ENCODE measurements at regions not wholly inside any gene's neighbourhood (a gene's known extent, or its start where the extent isn't known, plus 50 kb on each side); places are given as distances from the start of the nearest gene placed in this dataset.

DNA sequence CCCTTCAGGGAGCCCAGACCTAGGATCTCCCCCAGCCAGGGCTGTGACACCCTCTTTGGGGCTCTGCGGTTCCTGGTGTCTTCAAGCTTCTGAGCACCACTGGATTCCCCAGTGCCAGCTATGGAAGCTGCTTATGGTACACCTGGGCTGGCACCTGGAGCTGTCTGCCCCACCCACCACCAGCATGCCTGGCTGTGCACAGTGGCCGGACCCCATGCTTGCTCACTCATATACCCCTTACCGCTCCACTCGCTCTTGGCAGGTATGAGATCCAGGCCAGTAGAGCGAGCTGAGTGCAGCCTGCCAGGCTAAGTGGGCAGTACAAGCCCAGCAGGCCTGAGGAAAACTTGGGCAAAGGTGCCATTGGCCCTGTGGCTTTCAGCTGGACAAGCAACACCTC is 114.0 kb downstream of the DACT1 start:
- Mint-ChIP-seq H3K27me3 (ENCODE audit: unreplicated experiment) (no peaks in the 10 kb centered on the region), H3K36me3 (ENCODE audit: unreplicated experiment) (no peaks in the 10 kb centered on the region), H3K27ac (ENCODE audit: unreplicated experiment) (no peak overlapping the region), H3K9me3 (ENCODE audit: unreplicated experiment) (no peaks in the 10 kb centered on the region), H3K4me3 (ENCODE audit: unreplicated experiment) (no peak overlapping the region), H3K4me1 (ENCODE audit: unreplicated experiment) (peaks cover 33% of the 10 kb centered on the region)
- TF ChIP-seq, protein P1, sequence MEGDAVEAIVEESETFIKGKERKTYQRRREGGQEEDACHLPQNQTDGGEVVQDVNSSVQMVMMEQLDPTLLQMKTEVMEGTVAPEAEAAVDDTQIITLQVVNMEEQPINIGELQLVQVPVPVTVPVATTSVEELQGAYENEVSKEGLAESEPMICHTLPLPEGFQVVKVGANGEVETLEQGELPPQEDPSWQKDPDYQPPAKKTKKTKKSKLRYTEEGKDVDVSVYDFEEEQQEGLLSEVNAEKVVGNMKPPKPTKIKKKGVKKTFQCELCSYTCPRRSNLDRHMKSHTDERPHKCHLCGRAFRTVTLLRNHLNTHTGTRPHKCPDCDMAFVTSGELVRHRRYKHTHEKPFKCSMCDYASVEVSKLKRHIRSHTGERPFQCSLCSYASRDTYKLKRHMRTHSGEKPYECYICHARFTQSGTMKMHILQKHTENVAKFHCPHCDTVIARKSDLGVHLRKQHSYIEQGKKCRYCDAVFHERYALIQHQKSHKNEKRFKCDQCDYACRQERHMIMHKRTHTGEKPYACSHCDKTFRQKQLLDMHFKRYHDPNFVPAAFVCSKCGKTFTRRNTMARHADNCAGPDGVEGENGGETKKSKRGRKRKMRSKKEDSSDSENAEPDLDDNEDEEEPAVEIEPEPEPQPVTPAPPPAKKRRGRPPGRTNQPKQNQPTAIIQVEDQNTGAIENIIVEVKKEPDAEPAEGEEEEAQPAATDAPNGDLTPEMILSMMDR (IDR thresholded peaks at IDR 0.05) = no peak
- no peak for DNase-seq (ENCODE audit: extremely low spot score, unreplicated experiment)

DNA sequence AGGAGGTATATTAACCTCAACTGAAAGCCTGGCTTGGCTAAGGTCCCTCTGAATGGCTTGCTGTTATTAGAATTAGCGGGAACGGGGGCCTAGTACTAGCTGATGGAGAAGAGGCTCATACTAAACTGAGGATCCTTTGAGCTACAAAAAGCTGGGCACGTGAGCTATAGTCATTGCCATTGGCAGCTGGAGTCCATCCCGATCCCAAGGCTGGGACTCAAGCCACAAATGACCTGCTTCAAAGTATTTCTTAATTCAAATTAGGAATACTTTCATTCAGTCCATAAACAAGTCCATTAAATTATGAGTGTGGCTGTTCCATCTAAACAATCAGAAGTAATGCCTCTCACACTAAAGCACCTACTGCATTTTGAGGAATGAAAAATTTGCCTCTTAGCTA is 114.5 kb downstream of the DACT1 start:
- H3K27me3 Mint-ChIP-seq (ENCODE audit: unreplicated experiment) = no peaks in the 10 kb centered on the region
- TF ChIP-seq, protein P1 (IDR thresholded peaks at IDR 0.05) = no peak
- no peaks in the 10 kb centered on the region for H3K36me3 Mint-ChIP-seq (ENCODE audit: unreplicated experiment)
- H3K4me3 Mint-ChIP-seq (ENCODE audit: unreplicated experiment) = no peak overlapping the region
- no peak for DNase-seq (ENCODE audit: extremely low spot score, unreplicated experiment)
- H3K27ac Mint-ChIP-seq (ENCODE audit: unreplicated experiment) = no peak overlapping the region
- H3K4me1 Mint-ChIP-seq (ENCODE audit: unreplicated experiment) = peaks cover 29% of the 10 kb centered on the region
- no peaks in the 10 kb centered on the region for H3K9me3 Mint-ChIP-seq (ENCODE audit: unreplicated experiment)

DNA sequence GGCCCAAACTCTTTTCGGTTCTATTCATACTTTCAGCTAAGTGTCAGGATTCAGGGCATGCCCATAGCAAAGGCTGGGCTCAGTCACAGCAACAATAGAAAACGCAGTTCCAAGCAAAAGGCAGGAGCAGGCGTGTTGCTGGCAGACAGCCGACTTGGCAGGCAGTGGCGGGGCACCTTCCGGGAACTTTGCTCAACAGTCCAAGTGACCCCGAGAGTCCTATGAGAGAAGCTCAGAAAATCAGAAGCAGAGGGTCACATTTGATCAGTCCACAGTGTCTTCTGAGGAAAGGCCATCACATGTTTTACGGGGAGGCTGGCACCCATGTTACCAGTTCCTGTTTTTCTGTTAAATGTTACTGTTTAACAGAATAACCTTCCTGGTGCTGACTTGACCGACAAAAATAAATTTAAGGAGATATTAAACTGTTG is 115.0 kb downstream of the DACT1 start:
- peaks cover 29% of the 10 kb centered on the region for H3K4me1 Mint-ChIP-seq (ENCODE audit: unreplicated experiment)
- no peak overlapping the region for H3K27ac Mint-ChIP-seq (ENCODE audit: unreplicated experiment)
- no peak for DNase-seq (ENCODE audit: extremely low spot score, unreplicated experiment)
- TF ChIP-seq, protein P1 (IDR thresholded peaks at IDR 0.05) = no peak
- H3K4me3 Mint-ChIP-seq (ENCODE audit: unreplicated experiment) = no peak overlapping the region
- no peaks in the 10 kb centered on the region for H3K36me3 Mint-ChIP-seq (ENCODE audit: unreplicated experiment)
- no peaks in the 10 kb centered on the region for H3K9me3 Mint-ChIP-seq (ENCODE audit: unreplicated experiment)
- H3K27me3 Mint-ChIP-seq (ENCODE audit: unreplicated experiment) = no peaks in the 10 kb centered on the region

DNA sequence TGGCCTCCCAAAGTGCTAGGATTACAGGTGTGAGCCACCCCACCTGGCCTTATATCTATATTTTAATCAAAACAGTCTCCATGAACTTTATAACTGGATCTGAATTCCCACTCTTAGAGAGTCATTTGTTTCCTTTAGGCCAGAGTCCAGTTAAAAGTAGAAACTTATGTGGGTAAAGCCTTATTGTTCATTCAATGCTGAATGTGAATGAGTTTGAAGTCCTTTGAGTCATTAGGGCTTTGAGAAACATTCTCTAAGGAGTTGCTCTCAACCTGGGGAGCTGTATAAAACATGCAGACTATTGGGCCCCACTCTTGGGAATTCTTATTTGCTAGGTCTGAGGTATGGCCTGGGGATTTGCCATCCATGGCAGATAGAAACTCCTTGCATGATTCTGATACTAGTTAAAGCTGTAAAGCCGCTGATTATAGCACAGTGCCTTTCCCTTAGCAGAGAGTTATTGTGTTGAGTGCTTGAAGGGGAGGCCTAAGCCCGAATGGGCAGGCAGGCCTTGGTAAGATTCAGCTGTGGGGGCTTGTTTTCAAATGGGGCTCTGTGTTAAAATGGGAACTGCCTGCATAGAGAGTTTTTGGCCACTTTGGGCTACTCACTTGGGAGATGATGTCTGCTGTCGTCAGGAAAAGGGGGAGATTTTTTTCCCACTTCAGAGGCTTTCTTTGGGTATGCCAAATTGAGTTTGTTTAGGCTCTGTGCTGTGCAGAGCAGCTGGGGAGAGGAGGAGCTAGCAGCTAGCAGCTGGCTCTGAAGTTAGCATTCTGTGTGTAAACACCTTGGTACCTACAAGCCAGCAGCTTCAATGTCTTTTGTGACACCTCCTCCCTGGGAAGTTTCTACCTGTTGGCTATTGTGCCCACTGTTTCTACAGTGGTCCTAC is 117.5 kb downstream of the DACT1 start:
- Mint-ChIP-seq H3K27ac (ENCODE audit: unreplicated experiment) (no peak overlapping the region), H3K36me3 (ENCODE audit: unreplicated experiment) (no peaks in the 10 kb centered on the region), H3K9me3 (ENCODE audit: unreplicated experiment) (no peaks in the 10 kb centered on the region), H3K4me3 (ENCODE audit: unreplicated experiment) (no peak overlapping the region), H3K27me3 (ENCODE audit: unreplicated experiment) (peaks cover 2% of the 10 kb centered on the region), H3K4me1 (ENCODE audit: unreplicated experiment) (peaks cover 17% of the 10 kb centered on the region)
- DNase-seq (ENCODE audit: extremely low spot score, unreplicated experiment) = no peak
- TF ChIP-seq, protein P1 (IDR thresholded peaks at IDR 0.05) = no peak

DNA sequence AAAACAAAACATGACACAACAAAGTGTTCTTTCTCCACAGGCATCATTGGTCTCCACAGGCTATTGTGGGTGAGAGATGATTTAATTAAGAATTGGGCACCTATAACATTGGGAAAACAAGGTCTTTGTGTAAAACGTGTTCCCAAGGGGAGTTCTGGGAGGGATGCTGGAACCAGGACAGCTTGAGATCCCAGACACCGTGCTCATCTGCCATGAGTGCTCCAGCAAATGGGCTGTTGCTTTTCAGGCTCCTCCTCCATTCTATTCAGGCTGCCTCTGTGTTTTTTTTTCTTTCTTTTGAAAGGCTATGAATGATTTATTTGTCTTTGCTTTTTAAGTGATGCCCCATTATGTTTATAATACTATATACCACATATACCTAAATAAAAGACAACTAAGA is 122.4 kb downstream of the DACT1 start:
- TF ChIP-seq, protein P1 (IDR thresholded peaks at IDR 0.05) = no peak
- no peaks in the 10 kb centered on the region for H3K36me3 Mint-ChIP-seq (ENCODE audit: unreplicated experiment)
- DNase-seq (ENCODE audit: extremely low spot score, unreplicated experiment) = no peak
- no peaks in the 10 kb centered on the region for H3K9me3 Mint-ChIP-seq (ENCODE audit: unreplicated experiment)
- H3K27ac Mint-ChIP-seq (ENCODE audit: unreplicated experiment) = no peak overlapping the region
- H3K4me3 Mint-ChIP-seq (ENCODE audit: unreplicated experiment) = no peak overlapping the region
- H3K4me1 Mint-ChIP-seq (ENCODE audit: unreplicated experiment) = peaks cover 20% of the 10 kb centered on the region
- H3K27me3 Mint-ChIP-seq (ENCODE audit: unreplicated experiment) = peaks cover 2% of the 10 kb centered on the region

Measured in osteocyte (in vitro differentiated cells).